ENCODE measurements at regions not wholly inside any gene's neighbourhood (a gene's known extent, or its start where the extent isn't known, plus 50 kb on each side); places are given as distances from the start of the nearest gene placed in this dataset.

GRCh38 chr12:124393414-124393790 lies 98.5 kb downstream of the RFLNA start:
- TF ChIP-seq POLR2A (IDR thresholded peaks at IDR 0.05) (no peak), POLR2AphosphoS5 (IDR thresholded peaks at IDR 0.05) (no peak)
